DOHH2 (cell line): ENCODE measurements at regions not wholly inside any gene's neighbourhood (a gene's known extent, or its start where the extent isn't known, plus 50 kb on each side); places are given as distances from the start of the nearest gene placed in this dataset.

ENCODE experiments used
- H3F3A ChIP-seq: fragments of 200-600 bp; sonication (generic), shearing (Covaris generic); 2 replicates; pipeline ENCODE4 v1.6.0; 2016; ENCODE audit warnings: antibody characterized with exemption, mild to moderate bottlenecking; ENCODE audit not compliant: control insufficient read depth, insufficient read depth
- H3K27ac ChIP-seq: fragments of 200-600 bp; sonication (generic); 2 replicates; pipeline ENCODE4 v1.5.1; 2014; ENCODE audit warnings: low read depth, mild to moderate bottlenecking, low read length, moderate library complexity
- H3K27me3 ChIP-seq: fragments of 200-600 bp; sonication (generic); 2 replicates; pipeline ENCODE4 v1.6.1; 2014; ENCODE audit warnings: mild to moderate bottlenecking, low read length, mixed read lengths; ENCODE audit not compliant: control insufficient read depth
- H3K36me3 ChIP-seq: fragments of 200-600 bp; sonication (generic); 2 replicates; pipeline ENCODE4 v1.6.1; 2014; ENCODE audit warnings: mild to moderate bottlenecking, low read length, moderate library complexity, mixed read lengths; ENCODE audit not compliant: control insufficient read depth
- H3K4me1 ChIP-seq: fragments of 200-600 bp; sonication (generic); 2 replicates; pipeline ENCODE4 v1.6.1; 2014; ENCODE audit warnings: mild to moderate bottlenecking, low read length, mixed read lengths; ENCODE audit not compliant: control insufficient read depth
- H3K4me2 ChIP-seq: fragments of 200-600 bp; sonication (generic); 2 replicates; pipeline ENCODE4 v1.6.0; 2014; ENCODE audit warnings: mild to moderate bottlenecking, low read length, moderate library complexity
- H3K4me3 ChIP-seq: fragments of 200-600 bp; sonication (generic); 2 replicates; pipeline ENCODE4 v1.5.1; 2014; ENCODE audit warnings: mild to moderate bottlenecking, low read length, mixed read lengths
- H3K79me2 ChIP-seq: fragments of 200-600 bp; sonication (generic); 2 replicates; pipeline ENCODE4 v1.6.1; 2014; ENCODE audit warnings: mild to moderate bottlenecking, low read length, mixed read lengths; ENCODE audit not compliant: control insufficient read depth
- H3K9me2 ChIP-seq: fragments of 200-600 bp; sonication (generic); replicated peaks from 2 replicates; pipeline ENCODE4 v1.6.1; 2014; ENCODE audit warnings: mild to moderate bottlenecking, low read length, mixed read lengths; ENCODE audit not compliant: control insufficient read depth
- H3K9me3 ChIP-seq: fragments of 200-600 bp; sonication (generic); 2 replicates; pipeline ENCODE4 v1.6.1; 2014; ENCODE audit warnings: antibody characterized with exemption, low read length, mixed read lengths; ENCODE audit not compliant: control insufficient read depth, insufficient read depth
- H4K20me1 ChIP-seq: fragments of 200-600 bp; sonication (generic); 2 replicates; pipeline ENCODE4 v1.6.0; 2014; ENCODE audit warnings: low read depth, mild to moderate bottlenecking, antibody characterized with exemption, low read length, moderate library complexity; ENCODE audit not compliant: control insufficient read depth, insufficient read depth
- EZH2phosphoT487 ChIP-seq: fragments of 200-600 bp; sonication (generic); IDR thresholded peaks from 2 replicates; pipeline ENCODE4 v1.6.1; 2017; ENCODE audit warnings: borderline replicate concordance, mild to moderate bottlenecking, antibody characterized with exemption, low read length, moderate library complexity, mixed read lengths
- TF ChIP-seq, protein P1 (sequence below): fragments of 200-600 bp; sonication (generic); IDR thresholded peaks from one replicate; pipeline ENCODE4 v1.5.1; 2014; ENCODE audit warnings: antibody characterized with exemption, mild to moderate bottlenecking, low read depth, low read length; ENCODE audit not compliant: poor library complexity, severe bottlenecking

DNA sequence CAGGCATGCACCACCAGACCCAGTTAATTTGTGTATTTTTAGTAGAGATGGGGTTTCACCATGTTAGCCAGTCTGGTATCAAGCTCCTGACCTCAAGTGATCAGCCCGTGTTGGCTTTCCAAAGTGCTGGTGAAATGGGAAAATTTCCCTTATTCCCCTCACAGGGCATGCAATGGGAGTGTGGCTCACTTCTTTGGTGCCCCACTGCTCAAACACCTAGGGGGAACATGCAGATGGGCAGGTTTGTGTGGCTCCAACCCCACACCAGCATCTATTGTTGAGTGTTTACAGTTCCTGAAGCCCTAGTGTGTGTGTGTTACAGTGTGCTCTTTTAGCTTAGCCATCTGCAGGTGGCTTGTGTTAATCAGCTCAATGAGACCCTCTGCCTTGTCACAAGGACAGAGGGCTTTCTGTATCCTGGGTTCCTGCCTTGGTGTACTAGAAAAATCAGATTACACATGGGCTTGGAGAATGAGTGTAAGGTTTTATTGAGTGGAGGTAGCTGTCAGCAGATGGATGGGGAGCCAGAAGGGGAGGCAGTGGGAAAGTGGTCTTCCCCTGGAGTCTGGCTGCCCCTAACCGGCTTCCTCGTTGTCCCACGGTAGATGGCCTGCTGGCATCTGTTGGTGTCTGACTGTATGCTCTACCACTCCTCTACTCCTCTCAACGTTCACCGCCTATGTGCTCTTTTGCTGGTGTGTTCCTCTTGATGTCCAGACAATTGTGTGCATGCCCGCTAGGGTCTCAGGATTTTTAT, 248.1 kb upstream of the CBLB start:
- H3K79me2 ChIP-seq: no peaks in the 10 kb centered on the region
- H3K27me3 ChIP-seq: no peaks in the 10 kb centered on the region
- H3K9me2 ChIP-seq: no peaks in the 10 kb centered on the region
- no peak overlapping the region for H3K27ac ChIP-seq
- H3K4me2 ChIP-seq: no peak overlapping the region
- TF ChIP-seq EZH2phosphoT487: no peak
- TF ChIP-seq, protein P1, sequence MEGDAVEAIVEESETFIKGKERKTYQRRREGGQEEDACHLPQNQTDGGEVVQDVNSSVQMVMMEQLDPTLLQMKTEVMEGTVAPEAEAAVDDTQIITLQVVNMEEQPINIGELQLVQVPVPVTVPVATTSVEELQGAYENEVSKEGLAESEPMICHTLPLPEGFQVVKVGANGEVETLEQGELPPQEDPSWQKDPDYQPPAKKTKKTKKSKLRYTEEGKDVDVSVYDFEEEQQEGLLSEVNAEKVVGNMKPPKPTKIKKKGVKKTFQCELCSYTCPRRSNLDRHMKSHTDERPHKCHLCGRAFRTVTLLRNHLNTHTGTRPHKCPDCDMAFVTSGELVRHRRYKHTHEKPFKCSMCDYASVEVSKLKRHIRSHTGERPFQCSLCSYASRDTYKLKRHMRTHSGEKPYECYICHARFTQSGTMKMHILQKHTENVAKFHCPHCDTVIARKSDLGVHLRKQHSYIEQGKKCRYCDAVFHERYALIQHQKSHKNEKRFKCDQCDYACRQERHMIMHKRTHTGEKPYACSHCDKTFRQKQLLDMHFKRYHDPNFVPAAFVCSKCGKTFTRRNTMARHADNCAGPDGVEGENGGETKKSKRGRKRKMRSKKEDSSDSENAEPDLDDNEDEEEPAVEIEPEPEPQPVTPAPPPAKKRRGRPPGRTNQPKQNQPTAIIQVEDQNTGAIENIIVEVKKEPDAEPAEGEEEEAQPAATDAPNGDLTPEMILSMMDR: no peak
- H4K20me1 ChIP-seq: no peaks in the 10 kb centered on the region
- no peaks in the 10 kb centered on the region for H3F3A ChIP-seq
- no peaks in the 10 kb centered on the region for H3K36me3 ChIP-seq
- no peak overlapping the region for H3K4me3 ChIP-seq
- no peaks in the 10 kb centered on the region for H3K4me1 ChIP-seq
- no peaks in the 10 kb centered on the region for H3K9me3 ChIP-seq

DNA sequence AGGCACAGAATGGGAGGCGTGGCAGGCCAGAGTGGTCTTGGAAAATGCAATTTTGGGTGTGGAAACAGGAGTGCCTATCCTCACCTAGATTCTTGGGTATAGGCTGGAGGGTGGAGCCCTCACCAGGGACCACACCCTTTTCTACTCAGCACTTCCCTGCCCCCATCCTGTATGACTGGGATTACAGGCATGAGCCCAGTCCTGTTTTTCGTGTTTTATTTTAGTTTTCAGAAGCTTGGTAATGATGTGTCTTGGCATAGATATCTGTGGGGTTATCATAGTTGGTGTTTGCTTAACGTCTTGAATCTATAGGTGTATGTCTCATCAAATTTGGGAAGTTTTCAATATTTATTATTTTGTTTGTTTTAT, 248.7 kb upstream of the CBLB start:
- no peaks in the 10 kb centered on the region for H3K36me3 ChIP-seq
- no peak for TF ChIP-seq EZH2phosphoT487
- TF ChIP-seq, protein P1: no peak
- no peaks in the 10 kb centered on the region for H3K27me3 ChIP-seq
- no peaks in the 10 kb centered on the region for H3K4me1 ChIP-seq
- H3K79me2 ChIP-seq: no peaks in the 10 kb centered on the region
- H3K9me3 ChIP-seq: no peaks in the 10 kb centered on the region
- no peaks in the 10 kb centered on the region for H3K9me2 ChIP-seq
- H3K4me2 ChIP-seq: no peak overlapping the region
- no peak overlapping the region for H3K4me3 ChIP-seq
- H3K27ac ChIP-seq: no peak overlapping the region
- H3F3A ChIP-seq: no peaks in the 10 kb centered on the region
- no peaks in the 10 kb centered on the region for H4K20me1 ChIP-seq

DNA sequence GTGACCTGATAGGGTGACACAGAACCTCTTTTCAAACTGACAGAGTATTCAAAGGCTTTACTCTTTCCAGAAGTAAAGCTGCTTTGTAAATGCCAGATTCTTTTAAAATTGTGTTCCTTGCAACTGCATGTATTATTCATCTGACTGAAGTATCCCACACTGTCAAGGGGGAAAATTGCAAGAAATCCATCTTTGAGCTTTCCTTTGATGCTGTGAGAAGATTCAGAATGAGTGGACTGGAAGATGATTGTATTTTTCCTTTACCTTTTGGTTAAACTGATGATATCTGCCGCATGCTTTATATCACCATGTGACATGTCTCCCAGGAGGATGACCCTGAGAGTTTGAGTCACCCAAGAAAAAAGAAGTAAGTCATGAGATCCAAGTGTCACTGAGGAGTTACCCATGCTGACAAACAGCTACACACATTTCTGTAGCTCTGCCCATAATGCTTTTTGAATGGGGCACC, 250.8 kb upstream of the CBLB start:
- Histone ChIP-seq H3K36me3 (no peaks in the 10 kb centered on the region), H3K4me2 (no peak overlapping the region), H3K27me3 (no peaks in the 10 kb centered on the region), H3K9me3 (no peaks in the 10 kb centered on the region), H3F3A (no peaks in the 10 kb centered on the region), H3K4me3 (no peak overlapping the region), H3K79me2 (no peaks in the 10 kb centered on the region), H3K9me2 (no peaks in the 10 kb centered on the region), H3K27ac (no peak overlapping the region), H4K20me1 (no peaks in the 10 kb centered on the region), H3K4me1 (no peaks in the 10 kb centered on the region)
- TF ChIP-seq, protein P1: no peak
- TF ChIP-seq EZH2phosphoT487: no peak
